ENCODE measurements at regions not wholly inside any gene's neighbourhood (a gene's known extent, or its start where the extent isn't known, plus 50 kb on each side); places are given as distances from the start of the nearest gene placed in this dataset.
"Not testable (repeated sequence)": the region's sequence is repeated elsewhere in the genome, so short reads cannot be mapped to it uniquely, and the experiment has no call there.

GRCh38 chr14:104481323-104481722 is 98.2 kb upstream of the C14orf180 start:
- peaks cover 5% of the 10 kb centered on the region for H3K4me1 Mint-ChIP-seq
- ChIA-PET POLR2A (no interaction called here), CTCF (no interaction called here)
- H3K36me3 Mint-ChIP-seq = peaks cover 25% of the 10 kb centered on the region
- H3K27me3 Mint-ChIP-seq (ENCODE audit: low read depth) = peaks cover 12% of the 10 kb centered on the region
- ATAC-seq (no peak), DNase-seq (ENCODE audit: low spot score) (no peak)
- H3K27ac Mint-ChIP-seq = no peak overlapping the region
- TF ChIP-seq ZSCAN18 (CRISPR knock-in tag; IDR thresholded peaks at IDR 0.05) (no peak), ATF1 (CRISPR knock-in tag; IDR thresholded peaks at IDR 0.05) (no peak), CBFB (CRISPR knock-in tag; IDR thresholded peaks at IDR 0.05; ENCODE audit: low read depth) (no peak), MLX (CRISPR knock-in tag; IDR thresholded peaks at IDR 0.05) (no peak), CDX4 (CRISPR knock-in tag; IDR thresholded peaks at IDR 0.05; ENCODE audit: borderline replicate concordance) (no peak)
- H3K4me3 Mint-ChIP-seq = no peak overlapping the region
- H3K9me3 Mint-ChIP-seq = peaks cover 42% of the 10 kb centered on the region

- H3K27ac Mint-ChIP-seq; ATAC-seq; H3K4me3 Mint-ChIP-seq; DNase-seq (ENCODE audit: low spot score); CTCF ChIA-PET; H3K4me1 Mint-ChIP-seq; POLR2A ChIA-PET: not testable (repeated sequence)
- peaks cover 12% of the 10 kb centered on the region for H3K27me3 Mint-ChIP-seq (ENCODE audit: low read depth)
- H3K9me3 Mint-ChIP-seq = peaks cover 42% of the 10 kb centered on the region
- H3K36me3 Mint-ChIP-seq = peaks cover 25% of the 10 kb centered on the region
Measured at GRCh38 chr14:104482017-104482416, 97.5 kb upstream of the C14orf180 start.

- no peak overlapping the region for H3K4me3 Mint-ChIP-seq
- ChIA-PET CTCF (interaction anchor here (2.2 kb wide), 1 partner anchor 13 kb away, joined by 10 read pairs; no protein-coding TSS in a partner anchor), POLR2A (no interaction called here)
- H3K9me3 Mint-ChIP-seq = peaks cover 33% of the 10 kb centered on the region
- peaks cover 5% of the 10 kb centered on the region for H3K27me3 Mint-ChIP-seq (ENCODE audit: low read depth)
- TF ChIP-seq ETV6 (CRISPR knock-in tag; IDR thresholded peaks at IDR 0.05) (no peak), ZNF416 (CRISPR knock-in tag; IDR thresholded peaks at IDR 0.05) (no peak), ATF6 (CRISPR knock-in tag; IDR thresholded peaks at IDR 0.05) (no peak), EMX1 (CRISPR knock-in tag; IDR thresholded peaks at IDR 0.05) (no peak), IRF2 (CRISPR knock-in tag; IDR thresholded peaks at IDR 0.05; ENCODE audit: borderline replicate concordance, low read depth) (no peak), GABPB1 (CRISPR knock-in tag; IDR thresholded peaks at IDR 0.05) (no peak), ZNF425 (CRISPR knock-in tag; conservative IDR thresholded peaks at IDR 0.05) (no peak), CDX4 (CRISPR knock-in tag; IDR thresholded peaks at IDR 0.05; ENCODE audit: borderline replicate concordance) (no peak), FOXP1 (CRISPR knock-in tag; IDR thresholded peaks at IDR 0.05; ENCODE audit: borderline replicate concordance) (no peak), NR2C2 (CRISPR knock-in tag; IDR thresholded peaks at IDR 0.05) (no peak)
- peaks cover 11% of the 10 kb centered on the region for H3K4me1 Mint-ChIP-seq
- peaks cover 19% of the 10 kb centered on the region for H3K36me3 Mint-ChIP-seq
- ATAC-seq (no peak), DNase-seq (ENCODE audit: low spot score) (no peak)
- no peak overlapping the region for H3K27ac Mint-ChIP-seq
Measured at GRCh38 chr14:104486222-104486923, 93.2 kb upstream of the C14orf180 start.

All from WTC11 (cell line).